ENCODE measurements at regions not wholly inside any gene's neighbourhood (a gene's known extent, or its start where the extent isn't known, plus 50 kb on each side); places are given as distances from the start of the nearest gene placed in this dataset.

GRCh38 chr3:56887402-56888025, 85.8 kb upstream of the ARHGEF3 start:
- in situ Hi-C loops (cut with MboI) = no loop called here
- WGBS, 2 experiments (ENCODE audit: low coverage in 1 of 2, low lambda C conversion rate in 2 of 2, missing lambda C conversion rate in 2 of 2) = 75 to 77% methylated on average over 2 of the region's 2 CpGs
- TF ChIP-seq EZH2phosphoT487 (IDR thresholded peaks at IDR 0.05; ENCODE audit: insufficient read depth, low read depth) (no peak), EZH2 (IDR thresholded peaks at IDR 0.05; ENCODE audit: insufficient read depth, poor library complexity, severe bottlenecking) (no peak)

GRCh38 chr3:56886314-56886713, 84.6 kb upstream of the ARHGEF3 start:
- peaks cover 10% of the 10 kb centered on the region for H3K4me1 ChIP-seq (ENCODE audit: insufficient read depth)
- no peak overlapping the region for H3K9ac ChIP-seq
- no peaks in the 10 kb centered on the region for H3K36me3 ChIP-seq (ENCODE audit: low read depth)
- no peaks in the 10 kb centered on the region for H3K27me3 ChIP-seq (replicated peaks; ENCODE audit: insufficient read depth)
- no peaks in the 10 kb centered on the region for H3K9me2 ChIP-seq (ENCODE audit: insufficient read depth)
- 78% methylated on average over 6 of the region's 6 CpGs for WGBS, 2 experiments (ENCODE audit: low coverage in 1 of 2, low lambda C conversion rate in 2 of 2, missing lambda C conversion rate in 2 of 2)
- DNase-seq = no peak
- H3F3A ChIP-seq (ENCODE audit: insufficient read depth) = no peaks in the 10 kb centered on the region
- TF ChIP-seq EZH2 (IDR thresholded peaks at IDR 0.05; ENCODE audit: insufficient read depth, poor library complexity, severe bottlenecking) (no peak), EZH2phosphoT487 (IDR thresholded peaks at IDR 0.05; ENCODE audit: insufficient read depth, low read depth) (no peak)
- H3K27ac ChIP-seq = no peak overlapping the region
- H3K4me3 ChIP-seq = no peak overlapping the region
- no peak overlapping the region for H3K4me2 ChIP-seq (ENCODE audit: unreplicated experiment)
- no peaks in the 10 kb centered on the region for H3K9me3 ChIP-seq (ENCODE audit: low read depth)
- in situ Hi-C loops (cut with MboI) = no loop called here
- H4K20me1 ChIP-seq (ENCODE audit: insufficient read depth) = no peaks in the 10 kb centered on the region
- H2AFZ ChIP-seq = no peak overlapping the region
- H3K79me2 ChIP-seq (ENCODE audit: insufficient read depth) = no peaks in the 10 kb centered on the region

More at GRCh38 chr3:56887402-56888025, 85.8 kb upstream of the ARHGEF3 start:
- H3K9ac ChIP-seq = no peak overlapping the region
- H3K4me2 ChIP-seq (ENCODE audit: unreplicated experiment) = no peak overlapping the region
- H2AFZ ChIP-seq = no peak overlapping the region
- H3K27me3 ChIP-seq (replicated peaks; ENCODE audit: insufficient read depth) = no peaks in the 10 kb centered on the region
- no peaks in the 10 kb centered on the region for H3K9me3 ChIP-seq (ENCODE audit: low read depth)
- H3K9me2 ChIP-seq (ENCODE audit: insufficient read depth) = no peaks in the 10 kb centered on the region
- H3K36me3 ChIP-seq (ENCODE audit: low read depth) = no peaks in the 10 kb centered on the region
- no peak for DNase-seq
- no peaks in the 10 kb centered on the region for H4K20me1 ChIP-seq (ENCODE audit: insufficient read depth)
- H3K27ac ChIP-seq = no peak overlapping the region
- H3K4me1 ChIP-seq (ENCODE audit: insufficient read depth) = peaks cover 10% of the 10 kb centered on the region
- H3K4me3 ChIP-seq = no peak overlapping the region
- H3F3A ChIP-seq (ENCODE audit: insufficient read depth) = no peaks in the 10 kb centered on the region
- no peaks in the 10 kb centered on the region for H3K79me2 ChIP-seq (ENCODE audit: insufficient read depth)

- no peaks in the 10 kb centered on the region for H3K36me3 ChIP-seq (ENCODE audit: low read depth)
- no peaks in the 10 kb centered on the region for H3K79me2 ChIP-seq (ENCODE audit: insufficient read depth)
- no peaks in the 10 kb centered on the region for H3K9me3 ChIP-seq (ENCODE audit: low read depth)
- no peaks in the 10 kb centered on the region for H3K27me3 ChIP-seq (replicated peaks; ENCODE audit: insufficient read depth)
- no peak overlapping the region for H3K9ac ChIP-seq
- H3K9me2 ChIP-seq (ENCODE audit: insufficient read depth) = no peaks in the 10 kb centered on the region
- TF ChIP-seq EZH2 (IDR thresholded peaks at IDR 0.05; ENCODE audit: insufficient read depth, poor library complexity, severe bottlenecking) (no peak), EZH2phosphoT487 (IDR thresholded peaks at IDR 0.05; ENCODE audit: insufficient read depth, low read depth) (no peak)
- H4K20me1 ChIP-seq (ENCODE audit: insufficient read depth) = no peaks in the 10 kb centered on the region
- H3K4me1 ChIP-seq (ENCODE audit: insufficient read depth) = peaks cover 13% of the 10 kb centered on the region
- no peak for DNase-seq
- H2AFZ ChIP-seq = no peak overlapping the region
- 71 to 73% methylated on average over 2 of the region's 2 CpGs for WGBS, 2 experiments (ENCODE audit: low coverage in 1 of 2, low lambda C conversion rate in 2 of 2, missing lambda C conversion rate in 2 of 2)
- H3K27ac ChIP-seq = no peak overlapping the region
- in situ Hi-C loops (cut with MboI) = no loop called here
- no peak overlapping the region for H3K4me2 ChIP-seq (ENCODE audit: unreplicated experiment)
- H3K4me3 ChIP-seq = no peak overlapping the region
- peaks cover 3% of the 10 kb centered on the region for H3F3A ChIP-seq (ENCODE audit: insufficient read depth)
These were observed 84.1 kb upstream of the ARHGEF3 start for GRCh38 chr3:56885879-56886278.

- no peak overlapping the region for H3K4me2 ChIP-seq (ENCODE audit: unreplicated experiment)
- H3K9me3 ChIP-seq (ENCODE audit: low read depth) = no peaks in the 10 kb centered on the region
- no peak overlapping the region for H3K4me3 ChIP-seq
- H3K4me1 ChIP-seq (ENCODE audit: insufficient read depth) = peaks cover 13% of the 10 kb centered on the region; the same call in 1 of the 2 replicates
- no peak overlapping the region for H3K9ac ChIP-seq
- H3F3A ChIP-seq (ENCODE audit: insufficient read depth) = peaks cover 6% of the 10 kb centered on the region
- H3K27me3 ChIP-seq (replicated peaks; ENCODE audit: insufficient read depth) = no peaks in the 10 kb centered on the region
- H3K36me3 ChIP-seq (ENCODE audit: low read depth) = no peaks in the 10 kb centered on the region
- H3K27ac ChIP-seq = no peak overlapping the region
- in situ Hi-C loops (cut with MboI) = no loop called here
- no peak for TF ChIP-seq EZH2 (IDR thresholded peaks at IDR 0.05; ENCODE audit: insufficient read depth, poor library complexity, severe bottlenecking)
- TF ChIP-seq EZH2phosphoT487 (IDR thresholded peaks at IDR 0.05; ENCODE audit: insufficient read depth, low read depth) = no peak
- no peak for DNase-seq
- no peaks in the 10 kb centered on the region for H4K20me1 ChIP-seq (ENCODE audit: insufficient read depth)
- no peaks in the 10 kb centered on the region for H3K79me2 ChIP-seq (ENCODE audit: insufficient read depth)
- no peak overlapping the region for H2AFZ ChIP-seq
- no peaks in the 10 kb centered on the region for H3K9me2 ChIP-seq (ENCODE audit: insufficient read depth)
These were observed 83.7 kb upstream of the ARHGEF3 start for GRCh38 chr3:56885453-56885852.

- no peaks in the 10 kb centered on the region for H3K9me3 ChIP-seq (ENCODE audit: low read depth)
- H3K9me2 ChIP-seq (ENCODE audit: insufficient read depth) = no peaks in the 10 kb centered on the region
- in situ Hi-C loops (cut with MboI) = no loop called here
- no peak overlapping the region for H2AFZ ChIP-seq
- no peak overlapping the region for H3K27ac ChIP-seq
- H3K9ac ChIP-seq = no peak overlapping the region
- peaks cover 18% of the 10 kb centered on the region for H3K4me1 ChIP-seq (ENCODE audit: insufficient read depth)
- H3K4me2 ChIP-seq (ENCODE audit: unreplicated experiment) = no peak overlapping the region
- no peaks in the 10 kb centered on the region for H4K20me1 ChIP-seq (ENCODE audit: insufficient read depth)
- H3F3A ChIP-seq (ENCODE audit: insufficient read depth) = peaks cover 10% of the 10 kb centered on the region
- H3K27me3 ChIP-seq (replicated peaks; ENCODE audit: insufficient read depth) = no peaks in the 10 kb centered on the region
- H3K79me2 ChIP-seq (ENCODE audit: insufficient read depth) = no peaks in the 10 kb centered on the region
- DNase-seq = peak; percentile 31
- WGBS, 2 experiments (ENCODE audit: low coverage in 1 of 2, low lambda C conversion rate in 2 of 2, missing lambda C conversion rate in 2 of 2) = 66 to 67% methylated on average over 7 of the region's 7 CpGs
- no peaks in the 10 kb centered on the region for H3K36me3 ChIP-seq (ENCODE audit: low read depth)
- no peak for TF ChIP-seq EZH2phosphoT487 (IDR thresholded peaks at IDR 0.05; ENCODE audit: insufficient read depth, low read depth)
- no peak for TF ChIP-seq EZH2 (IDR thresholded peaks at IDR 0.05; ENCODE audit: insufficient read depth, poor library complexity, severe bottlenecking)
- no peak overlapping the region for H3K4me3 ChIP-seq
These were observed 82.6 kb upstream of the ARHGEF3 start for GRCh38 chr3:56884387-56884786.
